HG03159 (cell line): ENCODE measurements at regions not wholly inside any gene's neighbourhood (a gene's known extent, or its start where the extent isn't known, plus 50 kb on each side); places are given as distances from the start of the nearest gene placed in this dataset.
"Not testable (repeated sequence)": the region's sequence is repeated elsewhere in the genome, so short reads cannot be mapped to it uniquely, and the experiment has no call there.

Source experiments
- ATAC-seq: cut with Tn5 transposase; IDR thresholded peaks from one replicate; pipeline ENCODE4 v1.9.1; 2021; ENCODE audit warnings: mild to moderate bottlenecking, moderate library complexity; ENCODE audit not compliant: unreplicated experiment

GRCh38 chr12:45490232-45490881 lies 239.1 kb upstream of the ARID2 start:
- ATAC-seq: no peak

GRCh38 chr12:45494279-45494678 lies 235.2 kb upstream of the ARID2 start:
- ATAC-seq: no peak

- no peak for ATAC-seq
These were observed 230.9 kb upstream of the ARID2 start for GRCh38 chr12:45498645-45499044.

DNA sequence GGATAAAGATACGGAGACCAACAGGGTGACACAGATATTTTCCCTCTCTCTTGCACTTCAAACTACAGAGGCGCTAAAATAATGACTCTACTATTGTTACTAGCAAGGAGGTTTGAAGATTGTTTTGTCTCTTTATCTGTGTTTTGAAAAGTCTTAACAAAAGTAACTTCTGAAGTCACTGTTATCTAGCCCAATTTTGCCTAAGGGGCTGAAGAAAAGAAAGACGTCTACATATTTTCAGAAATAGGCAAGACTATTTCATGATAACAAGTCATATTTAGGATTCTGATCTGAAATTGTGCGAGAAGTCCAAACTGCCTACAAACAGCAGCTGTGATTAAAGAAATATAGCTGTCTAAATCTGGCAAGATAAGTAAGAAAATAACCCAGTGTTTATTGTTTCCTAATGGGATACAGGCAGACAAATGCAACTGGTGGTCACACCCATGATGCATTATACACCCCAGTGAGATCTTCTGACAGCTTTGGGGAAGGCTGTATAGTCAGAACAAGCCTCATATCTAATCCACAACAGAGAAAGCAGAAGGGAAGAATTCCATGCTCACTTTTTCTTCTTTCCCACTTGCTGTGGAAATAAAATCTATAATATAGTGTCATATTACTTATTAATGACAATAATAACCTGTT lies 226.9 kb upstream of the ARID2 start:
- no peak for ATAC-seq

- no peak for ATAC-seq
These were observed 225.6 kb upstream of the ARID2 start for GRCh38 chr12:45503899-45504298.

DNA sequence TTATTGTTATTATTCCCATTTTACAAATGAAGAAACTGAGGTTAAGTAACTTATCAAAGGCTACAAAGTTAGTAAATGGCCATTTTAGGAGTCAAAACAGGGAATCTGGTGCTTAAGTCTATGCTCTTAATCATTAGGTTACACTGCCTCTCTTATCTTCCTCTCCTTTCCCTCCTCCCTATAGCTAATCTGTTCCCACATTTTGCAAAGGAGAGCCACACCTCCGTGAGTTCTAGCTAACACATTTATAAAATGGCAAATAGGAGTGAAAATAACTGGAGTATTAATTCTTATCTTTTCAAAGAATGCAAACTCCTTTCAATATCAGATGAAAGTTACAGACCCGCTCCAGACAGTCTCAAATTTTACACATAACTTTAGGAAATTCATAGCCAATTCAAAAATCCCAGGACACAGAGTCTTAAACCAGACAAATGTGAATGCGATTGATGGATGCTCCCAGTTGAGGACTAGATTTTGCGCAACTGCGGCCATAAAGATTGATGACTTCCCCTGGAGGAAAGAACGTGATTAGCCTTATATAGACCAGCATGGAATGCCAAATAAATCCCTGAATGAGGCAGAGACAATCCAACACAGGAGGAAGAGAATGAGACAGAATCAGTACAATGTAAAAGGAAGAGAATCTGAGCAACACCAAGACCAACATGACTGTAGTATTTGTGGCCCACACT lies 225.0 kb upstream of the ARID2 start:
- no peak for ATAC-seq

- no peak for ATAC-seq
These were observed 220.3 kb upstream of the ARID2 start for GRCh38 chr12:45509187-45509586.

DNA sequence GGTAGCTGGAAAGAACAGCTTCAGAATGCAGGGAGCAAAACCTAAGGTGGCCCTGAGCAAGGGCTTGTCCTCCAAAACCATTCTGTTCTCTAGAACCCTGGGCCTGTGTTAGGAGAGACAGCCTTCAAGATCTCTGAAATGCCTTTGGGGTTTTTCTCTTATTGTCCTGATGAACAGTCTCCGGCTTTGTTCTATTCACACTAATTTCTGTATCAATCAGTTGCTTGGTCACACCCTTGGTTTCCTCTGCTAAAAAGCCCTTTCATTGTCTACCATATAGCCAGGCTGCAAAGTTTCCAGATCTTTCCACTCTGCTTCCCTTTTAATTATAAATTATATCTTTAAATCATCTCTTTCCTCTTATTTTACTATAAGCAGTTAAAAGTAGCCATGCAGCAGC lies 219.9 kb upstream of the ARID2 start:
- no peak for ATAC-seq

- no peak for ATAC-seq
These were observed 212.1 kb upstream of the ARID2 start for GRCh38 chr12:45517381-45517780.

DNA sequence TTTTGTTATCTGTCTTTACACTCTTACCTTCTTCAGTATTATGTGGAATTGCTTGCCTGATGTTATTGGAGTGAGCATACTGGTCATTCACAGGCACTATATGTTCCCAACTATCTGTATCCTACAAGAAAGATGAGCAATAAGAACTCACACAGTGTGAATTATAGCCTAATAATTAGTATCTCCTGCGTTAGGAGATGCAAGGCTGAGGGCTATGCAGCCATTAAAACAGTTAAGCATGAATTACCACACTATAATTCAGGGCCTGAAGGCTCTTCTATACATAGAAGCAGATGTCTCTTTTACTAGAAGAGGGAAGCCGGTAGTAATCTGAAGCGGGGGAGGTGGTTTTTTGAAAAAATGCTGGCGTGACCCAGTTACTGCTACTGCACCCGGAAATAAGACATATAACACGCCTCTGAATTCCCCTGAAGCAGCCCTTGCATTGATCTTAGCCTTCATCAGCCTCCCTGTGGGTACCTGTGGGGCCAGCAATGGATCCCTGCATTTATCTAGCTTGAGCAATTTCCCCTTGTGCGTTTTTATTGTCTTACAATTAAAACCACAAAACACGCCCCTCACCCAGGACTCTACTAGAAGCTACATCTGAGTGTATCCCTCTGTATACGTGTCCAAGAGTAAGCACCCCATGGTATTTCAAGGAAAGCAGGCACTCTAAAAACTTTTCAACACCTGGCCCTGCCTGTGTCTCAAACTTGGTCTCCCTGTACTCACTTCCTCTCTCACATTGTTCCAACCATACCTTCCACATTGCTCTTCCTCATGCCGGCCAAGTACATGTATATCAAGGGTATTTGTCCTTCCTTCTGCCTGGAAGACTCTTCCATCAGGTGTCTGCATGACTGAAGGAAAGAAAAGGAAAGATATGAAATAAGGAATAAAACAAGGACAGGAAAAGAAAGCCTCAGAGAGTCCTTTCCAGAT lies 210.9 kb upstream of the ARID2 start:
- ATAC-seq: no peak

GRCh38 chr12:45522227-45522626 lies 207.3 kb upstream of the ARID2 start:
- no peak for ATAC-seq

GRCh38 chr12:45526823-45527222 lies 202.7 kb upstream of the ARID2 start:
- not testable (repeated sequence) for ATAC-seq

GRCh38 chr12:45532113-45532512 lies 197.4 kb upstream of the ARID2 start:
- no peak for ATAC-seq

GRCh38 chr12:45535610-45536180 lies 193.8 kb upstream of the ARID2 start:
- ATAC-seq: no peak

DNA sequence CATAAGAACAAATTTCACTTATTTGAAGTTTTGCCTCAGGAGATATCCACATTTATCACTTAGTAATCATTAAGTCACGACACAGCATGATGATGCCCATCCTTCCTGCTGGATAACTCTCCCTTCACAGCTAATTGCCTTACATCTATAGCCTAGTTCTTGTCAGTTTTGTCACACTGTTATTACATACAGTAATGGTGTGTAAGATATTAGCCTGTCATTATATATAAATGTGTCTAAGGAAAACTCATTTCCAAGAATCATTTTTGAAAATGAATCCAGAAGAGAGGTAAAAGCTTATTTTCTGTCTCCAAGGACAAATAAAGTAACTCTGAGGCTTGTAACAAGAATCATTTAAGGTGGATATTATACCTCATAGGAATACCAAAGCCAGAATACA lies 193.2 kb upstream of the ARID2 start:
- no peak for ATAC-seq

DNA sequence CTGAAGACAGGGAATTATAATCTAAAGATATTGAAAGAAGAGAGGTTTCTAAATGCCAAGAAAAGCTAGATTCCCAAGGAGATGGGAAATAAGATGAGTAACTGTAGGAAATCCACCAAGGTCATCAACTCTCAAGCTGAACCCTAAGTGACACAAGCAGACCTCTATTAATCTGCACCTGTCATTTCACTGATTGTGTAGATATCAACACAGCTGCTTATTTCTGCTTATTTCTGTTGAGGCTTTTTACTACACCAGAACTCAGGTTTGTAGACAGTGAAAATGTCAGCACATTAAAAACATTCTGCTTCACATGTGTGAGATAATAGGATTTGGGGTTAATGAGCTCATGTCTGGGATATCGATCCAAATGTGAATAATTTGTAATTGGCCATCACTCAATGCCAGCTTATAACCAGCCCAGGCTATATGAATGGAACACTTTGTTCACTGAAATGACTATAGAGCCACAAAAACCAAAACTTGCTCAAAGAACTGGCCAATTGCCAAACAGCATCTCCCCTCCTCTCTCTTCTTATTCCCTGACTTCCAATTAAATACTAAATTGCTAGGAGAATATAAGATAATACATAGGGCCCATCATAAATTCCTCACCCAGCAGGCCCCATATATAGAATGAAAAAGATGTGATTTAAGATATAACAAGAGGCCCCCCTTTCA lies 188.7 kb upstream of the ARID2 start:
- no peak for ATAC-seq

DNA sequence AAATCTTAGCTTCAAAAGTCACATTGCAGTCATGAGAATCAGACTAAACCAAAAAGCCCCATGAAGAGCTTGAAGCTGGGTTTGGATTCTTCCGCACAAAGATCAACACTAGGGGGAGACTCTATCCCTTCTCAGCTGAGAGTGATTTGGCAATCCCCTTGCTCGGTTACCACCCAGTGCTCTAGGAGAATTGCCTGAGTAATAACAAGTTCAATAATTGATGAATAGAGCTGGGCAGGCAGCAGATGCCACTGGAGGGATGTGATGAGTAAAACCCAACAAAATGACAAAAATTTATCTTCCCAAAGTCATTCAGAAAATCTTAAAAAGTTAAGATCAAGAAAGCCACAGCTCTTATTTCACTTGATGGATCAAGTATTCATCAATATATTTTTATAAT lies 185.6 kb upstream of the ARID2 start:
- ATAC-seq: peak; percentile 94

- ATAC-seq: no peak
These were observed 183.0 kb upstream of the ARID2 start for GRCh38 chr12:45546545-45546944.

- no peak for ATAC-seq
These were observed 182.4 kb upstream of the ARID2 start for GRCh38 chr12:45547132-45547531.

- no peak for ATAC-seq
These were observed 181.7 kb upstream of the ARID2 start for GRCh38 chr12:45547822-45548221.
